Breast epithelium (tissue), 3 donors: ENCODE measurements at regions not wholly inside any gene's neighbourhood (a gene's known extent, or its start where the extent isn't known, plus 50 kb on each side); places are given as distances from the start of the nearest gene placed in this dataset.

Experiments
- POLR2A ChIP-seq: fragments of 450-650 bp; IDR thresholded peaks from one replicate; pipeline ENCODE4 v1.6.1; 2016; ENCODE audit warnings: antibody characterized with exemption, mild to moderate bottlenecking, moderate library complexity
- TF ChIP-seq, protein P1 (sequence below), 3 donors: fragments of 450-650 bp; IDR thresholded peaks; one replicate each; pipeline ENCODE4 v1.5.1; 2016 to 2017; ENCODE audit warnings: antibody characterized with exemption in 3 of 3, mild to moderate bottlenecking in 3 of 3, moderate library complexity in 3 of 3

DNA sequence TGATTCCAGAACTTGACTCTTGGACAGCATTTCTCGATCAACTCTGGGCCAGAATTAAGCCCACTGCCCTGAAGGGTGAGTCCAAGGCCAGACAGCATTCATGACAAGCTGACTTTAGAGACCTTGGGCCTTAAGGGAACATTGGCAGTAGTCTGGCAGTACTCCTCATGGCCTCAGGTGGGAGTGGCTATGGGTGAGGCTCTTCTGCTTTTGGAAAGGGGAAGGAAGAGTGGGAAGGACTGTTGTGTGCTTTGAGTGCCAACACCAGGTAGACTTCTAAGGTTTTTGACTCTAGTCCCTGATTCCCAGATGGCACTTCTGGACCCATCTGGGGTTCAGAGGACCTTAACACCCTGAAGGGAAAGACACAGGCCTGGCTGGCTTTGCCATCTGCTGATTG lies 530.4 kb downstream of the ACTL7B start:
- TF ChIP-seq, protein P1, sequence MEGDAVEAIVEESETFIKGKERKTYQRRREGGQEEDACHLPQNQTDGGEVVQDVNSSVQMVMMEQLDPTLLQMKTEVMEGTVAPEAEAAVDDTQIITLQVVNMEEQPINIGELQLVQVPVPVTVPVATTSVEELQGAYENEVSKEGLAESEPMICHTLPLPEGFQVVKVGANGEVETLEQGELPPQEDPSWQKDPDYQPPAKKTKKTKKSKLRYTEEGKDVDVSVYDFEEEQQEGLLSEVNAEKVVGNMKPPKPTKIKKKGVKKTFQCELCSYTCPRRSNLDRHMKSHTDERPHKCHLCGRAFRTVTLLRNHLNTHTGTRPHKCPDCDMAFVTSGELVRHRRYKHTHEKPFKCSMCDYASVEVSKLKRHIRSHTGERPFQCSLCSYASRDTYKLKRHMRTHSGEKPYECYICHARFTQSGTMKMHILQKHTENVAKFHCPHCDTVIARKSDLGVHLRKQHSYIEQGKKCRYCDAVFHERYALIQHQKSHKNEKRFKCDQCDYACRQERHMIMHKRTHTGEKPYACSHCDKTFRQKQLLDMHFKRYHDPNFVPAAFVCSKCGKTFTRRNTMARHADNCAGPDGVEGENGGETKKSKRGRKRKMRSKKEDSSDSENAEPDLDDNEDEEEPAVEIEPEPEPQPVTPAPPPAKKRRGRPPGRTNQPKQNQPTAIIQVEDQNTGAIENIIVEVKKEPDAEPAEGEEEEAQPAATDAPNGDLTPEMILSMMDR (IDR thresholded peaks at IDR 0.05) = no peak
- TF ChIP-seq POLR2A = no peak
